ENCODE measurements at regions not wholly inside any gene's neighbourhood (a gene's known extent, or its start where the extent isn't known, plus 50 kb on each side); places are given as distances from the start of the nearest gene placed in this dataset.

- no peak for DNase-seq (ENCODE audit: low read depth in 2 of 2)
Observed at GRCh38 chr1:238558746-238559145, 668.0 kb upstream of the ZP4 start.

- no peak for DNase-seq (ENCODE audit: low read depth in 2 of 2)
Observed at GRCh38 chr1:238558156-238558555, 667.4 kb upstream of the ZP4 start.

GRCh38 chr1:238552271-238552670, 661.5 kb upstream of the ZP4 start:
- DNase-seq (ENCODE audit: low read depth in 2 of 2): no peak

- DNase-seq (ENCODE audit: low read depth in 2 of 2): no peak
Observed at GRCh38 chr1:238549137-238549536, 658.4 kb upstream of the ZP4 start.

GRCh38 chr1:238546118-238546517, 655.4 kb upstream of the ZP4 start:
- no peak for DNase-seq (ENCODE audit: low read depth in 2 of 2)

- DNase-seq (ENCODE audit: low read depth in 2 of 2): no peak
Observed at GRCh38 chr1:238537641-238538040, 646.9 kb upstream of the ZP4 start.

- DNase-seq (ENCODE audit: low read depth in 2 of 2): no peak
Observed at GRCh38 chr1:238530209-238530851, 639.6 kb upstream of the ZP4 start.

- no peak for DNase-seq (ENCODE audit: low read depth in 2 of 2)
Observed at GRCh38 chr1:238517711-238518110, 627.0 kb upstream of the ZP4 start.

GRCh38 chr1:238501290-238501689, 610.6 kb upstream of the ZP4 start:
- no peak for DNase-seq (ENCODE audit: low read depth in 2 of 2)

GRCh38 chr1:238499021-238499420, 608.3 kb upstream of the ZP4 start:
- DNase-seq (ENCODE audit: low read depth in 2 of 2): no peak

- DNase-seq (ENCODE audit: low read depth in 2 of 2): no peak
Observed at GRCh38 chr1:238492271-238492670, 601.5 kb upstream of the ZP4 start.

- DNase-seq (ENCODE audit: low read depth in 2 of 2): no peak
Observed at GRCh38 chr1:238491265-238491664, 600.5 kb upstream of the ZP4 start.

GRCh38 chr1:238489006-238489405, 598.3 kb upstream of the ZP4 start:
- no peak for DNase-seq (ENCODE audit: low read depth in 2 of 2)

GRCh38 chr1:238488401-238488800, 597.7 kb upstream of the ZP4 start:
- no peak for DNase-seq (ENCODE audit: low read depth in 2 of 2)

- no peak for DNase-seq (ENCODE audit: low read depth in 2 of 2)
Observed at GRCh38 chr1:238487931-238488330, 597.2 kb upstream of the ZP4 start.

GRCh38 chr1:238485912-238486209, 595.1 kb upstream of the ZP4 start:
- no peak for DNase-seq (ENCODE audit: low read depth in 2 of 2)

GRCh38 chr1:238485057-238485911, 594.6 kb upstream of the ZP4 start:
- no peak for DNase-seq (ENCODE audit: low read depth in 2 of 2)

GRCh38 chr1:238484121-238484520, 593.4 kb upstream of the ZP4 start:
- DNase-seq (ENCODE audit: low read depth in 2 of 2): no peak

GRCh38 chr1:238476841-238477240, 586.1 kb upstream of the ZP4 start:
- no peak for DNase-seq (ENCODE audit: low read depth in 2 of 2)

GRCh38 chr1:238475712-238476111, 585.0 kb upstream of the ZP4 start:
- no peak for DNase-seq (ENCODE audit: low read depth in 2 of 2)

GRCh38 chr1:238474263-238474662, 583.5 kb upstream of the ZP4 start:
- no peak for DNase-seq (ENCODE audit: low read depth in 2 of 2)

- no peak for DNase-seq (ENCODE audit: low read depth in 2 of 2)
Observed at GRCh38 chr1:238469146-238469631, 578.5 kb upstream of the ZP4 start.

GRCh38 chr1:238468068-238468467, 577.3 kb upstream of the ZP4 start:
- DNase-seq (ENCODE audit: low read depth in 2 of 2): no peak

Measured in activated CD4-positive, alpha-beta T cell treated with anti-CD3 and anti-CD28 coated beads for 24 hours (primary cell).